Superior temporal gyrus (tissue), 1 donor: ENCODE measurements at regions not wholly inside any gene's neighbourhood (a gene's known extent, or its start where the extent isn't known, plus 50 kb on each side); places are given as distances from the start of the nearest gene placed in this dataset.

Experiments used
- DNase-seq: peaks from one replicate; pipeline ENCODE4 v3.0.0-alpha.2; 2016; ENCODE audit errors: extremely low spot score

- no peak for DNase-seq
Measured at GRCh38 chr6:18753076-18753475, 365.9 kb downstream of the RNF144B start.

DNA sequence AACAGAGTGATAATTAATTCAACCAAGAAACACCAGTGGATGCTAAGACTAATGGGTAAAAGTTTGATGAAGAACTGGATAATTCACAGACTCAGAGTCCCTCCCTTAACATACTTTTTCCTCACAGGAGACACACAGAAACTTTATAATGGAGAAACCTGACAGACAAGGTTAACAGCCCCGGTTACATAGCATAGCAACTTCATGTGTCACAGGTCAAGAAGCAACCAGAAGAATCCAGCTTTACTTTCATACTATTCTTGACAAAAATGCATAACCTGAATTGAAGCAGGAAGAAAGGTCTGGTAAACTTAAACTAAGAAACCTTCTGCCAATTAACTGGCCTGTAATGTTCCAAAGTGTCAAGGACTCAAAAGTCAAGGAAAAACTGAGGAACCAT lies 375.9 kb downstream of the RNF144B start:
- DNase-seq, result no peak

DNA sequence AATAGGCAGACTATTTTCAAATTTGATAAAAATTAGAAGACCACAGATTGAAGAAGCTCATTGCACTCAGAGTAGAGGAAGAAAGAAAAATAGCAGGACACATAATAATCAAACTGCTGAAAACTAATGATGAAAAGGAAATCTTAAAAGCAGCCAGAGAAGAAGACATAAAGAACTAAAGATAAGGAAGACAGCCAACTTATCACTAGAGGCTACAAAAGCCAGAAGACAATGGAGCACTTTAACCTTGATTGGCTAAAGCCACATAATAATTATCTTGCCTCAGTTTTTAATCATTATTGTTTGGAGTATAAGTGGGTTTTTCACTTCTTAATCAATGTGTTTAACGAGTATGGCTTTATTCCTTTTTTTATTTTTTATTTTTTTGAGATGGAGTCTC lies 397.6 kb downstream of the RNF144B start:
- DNase-seq, result no peak

DNA sequence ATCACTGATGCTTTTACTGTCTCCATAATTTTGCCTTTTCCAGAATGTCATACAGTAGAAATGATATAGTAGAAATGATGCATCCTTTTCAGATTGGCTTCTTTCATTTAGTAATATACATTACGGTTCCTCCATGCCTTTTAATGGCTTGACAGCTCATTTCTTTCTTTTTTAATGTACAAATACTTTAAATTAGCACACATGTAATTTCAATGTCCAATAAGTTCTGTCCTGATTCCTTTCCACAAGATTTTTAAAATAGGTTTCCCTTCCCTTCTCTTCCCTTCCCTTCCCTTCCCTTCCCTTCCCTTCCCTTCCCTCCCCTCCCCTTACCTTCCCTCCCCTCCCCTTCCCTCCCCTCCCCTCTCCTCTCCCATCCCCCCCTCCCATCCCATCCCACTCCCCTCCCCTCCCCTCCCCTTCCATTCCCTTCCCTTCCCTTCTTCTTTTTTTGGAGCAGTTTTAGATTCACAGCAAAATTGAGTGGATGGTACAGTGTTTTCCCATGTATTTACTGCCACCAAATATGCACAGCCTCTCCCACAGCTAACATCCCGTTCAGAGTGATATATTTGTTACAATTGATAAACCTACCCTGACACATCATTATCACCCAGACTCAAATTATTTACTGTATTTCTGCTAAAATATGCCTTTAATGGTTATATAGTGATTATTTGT lies 398.8 kb downstream of the RNF144B start:
- no peak for DNase-seq

GRCh38 chr6:18792866-18793265 lies 405.7 kb downstream of the RNF144B start:
- DNase-seq, result no peak

GRCh38 chr6:18795726-18796125 lies 408.6 kb downstream of the RNF144B start:
- no peak for DNase-seq

DNA sequence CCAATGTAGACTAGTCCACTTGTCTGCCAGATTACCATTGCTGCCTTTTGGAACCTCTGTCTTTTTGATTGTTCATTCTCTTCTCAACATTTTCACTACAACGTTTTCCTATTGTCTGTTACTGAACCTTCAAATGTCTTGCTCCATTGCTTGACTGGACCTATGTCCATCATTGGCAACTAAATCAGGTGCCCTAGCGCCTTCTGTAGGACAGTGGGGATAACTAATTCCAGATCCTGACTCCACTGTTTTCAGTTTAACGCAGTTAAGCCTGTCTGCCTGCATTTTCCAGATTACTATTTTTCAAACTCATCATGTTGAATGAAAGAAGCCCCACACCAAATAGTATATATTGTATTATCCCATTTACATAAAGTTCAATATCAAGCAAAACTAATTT lies 433.6 kb downstream of the RNF144B start:
- DNase-seq, result no peak

DNA sequence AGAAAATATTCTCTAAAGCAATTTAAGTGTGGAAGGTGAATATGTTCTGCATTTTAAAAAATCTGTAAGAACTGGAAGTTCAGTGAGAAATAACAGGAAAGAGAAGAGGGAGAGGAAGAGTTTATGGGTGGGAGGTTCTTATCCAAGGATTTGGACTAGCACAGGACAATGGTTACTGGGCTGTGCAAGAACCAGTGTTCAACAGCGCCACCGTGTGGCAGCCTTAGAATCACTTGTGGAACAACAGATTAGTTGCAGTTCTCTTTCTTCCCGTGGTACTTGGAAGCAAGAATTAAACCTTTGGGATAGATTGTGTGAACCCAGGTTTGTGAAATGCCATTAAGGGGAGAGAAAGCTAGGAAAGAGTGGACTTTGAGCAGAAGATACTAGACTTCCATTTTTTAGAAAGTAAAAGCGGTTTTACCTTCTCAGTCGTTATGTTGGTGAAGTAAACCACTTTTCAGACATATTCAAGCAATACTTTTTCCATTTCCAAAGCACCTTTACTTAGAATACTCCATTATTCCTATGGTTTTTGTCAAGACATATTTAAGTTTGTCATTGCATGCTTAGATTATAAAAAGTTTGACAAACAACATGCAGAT lies 436.7 kb downstream of the RNF144B start:
- no peak for DNase-seq

DNA sequence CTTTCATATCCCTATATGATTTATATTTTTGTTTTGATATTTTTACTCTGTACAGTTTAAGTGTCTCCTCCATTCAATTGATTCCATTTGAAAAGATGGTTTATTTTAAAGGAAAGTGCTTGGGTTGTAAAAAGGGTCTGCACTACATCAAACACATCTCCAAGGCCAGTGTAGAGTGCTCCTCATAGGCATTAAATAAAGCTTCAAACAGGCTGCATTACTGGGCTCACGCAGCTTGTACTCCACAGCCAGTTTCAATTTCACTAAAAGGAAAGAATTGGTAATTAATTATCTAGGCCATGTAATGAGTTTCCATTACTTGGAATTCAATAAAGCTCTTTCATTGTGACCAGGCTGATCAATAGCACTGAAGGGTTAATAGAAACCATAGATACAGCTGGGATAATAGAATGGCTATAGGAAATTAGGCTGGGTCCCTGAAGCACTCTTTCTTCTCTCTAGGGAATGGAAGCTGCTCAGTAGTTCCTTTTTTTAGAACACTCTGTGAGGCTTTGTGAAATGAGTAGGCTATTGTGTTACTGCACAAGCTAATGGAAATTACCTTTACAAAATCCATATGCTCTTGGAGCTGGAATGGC lies 442.2 kb downstream of the RNF144B start:
- no peak for DNase-seq

- no peak for DNase-seq
Measured at GRCh38 chr6:18835976-18836375, 448.8 kb downstream of the RNF144B start.

- no peak for DNase-seq
Measured at GRCh38 chr6:18837013-18837412, 449.9 kb downstream of the RNF144B start.

DNA sequence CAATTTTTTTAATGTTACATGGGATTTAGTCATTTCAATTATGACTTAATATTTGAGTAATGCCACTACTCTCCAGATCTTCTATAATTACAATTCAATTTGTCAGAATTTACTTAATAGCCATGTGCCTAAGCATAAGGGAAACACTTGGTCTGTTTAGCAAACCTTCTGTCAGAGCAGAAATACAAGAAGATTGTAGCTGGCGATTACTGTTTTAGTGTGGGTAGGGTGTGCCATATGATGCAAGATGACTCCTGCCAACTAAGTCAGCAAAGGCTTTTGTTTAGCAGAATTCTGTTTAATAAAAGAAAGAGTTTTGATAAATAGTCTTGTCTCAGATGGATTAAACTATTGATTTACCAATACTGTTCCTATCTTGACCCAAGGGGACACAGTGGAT lies 455.4 kb downstream of the RNF144B start:
- DNase-seq, result no peak

DNA sequence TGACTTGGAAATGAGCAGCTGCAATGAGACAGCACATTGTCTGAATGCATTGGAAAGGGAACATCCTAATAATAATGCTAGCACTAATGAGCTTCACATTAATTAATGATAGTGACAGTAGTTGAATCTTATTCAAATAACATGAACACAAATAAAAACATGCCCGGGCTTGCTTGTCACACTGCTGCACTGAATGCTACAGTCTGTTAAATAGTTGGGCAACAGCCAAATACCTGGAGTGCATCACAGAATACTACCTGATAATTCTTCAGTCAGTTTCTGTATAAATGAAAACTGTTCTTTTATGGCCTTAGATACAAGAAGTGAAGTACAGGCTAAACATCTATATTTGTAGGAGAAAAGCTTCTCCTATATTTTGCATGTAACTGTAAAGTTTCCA lies 458.7 kb downstream of the RNF144B start:
- DNase-seq, result no peak

- no peak for DNase-seq
Measured at GRCh38 chr6:18846327-18846726, 459.2 kb downstream of the RNF144B start.

DNA sequence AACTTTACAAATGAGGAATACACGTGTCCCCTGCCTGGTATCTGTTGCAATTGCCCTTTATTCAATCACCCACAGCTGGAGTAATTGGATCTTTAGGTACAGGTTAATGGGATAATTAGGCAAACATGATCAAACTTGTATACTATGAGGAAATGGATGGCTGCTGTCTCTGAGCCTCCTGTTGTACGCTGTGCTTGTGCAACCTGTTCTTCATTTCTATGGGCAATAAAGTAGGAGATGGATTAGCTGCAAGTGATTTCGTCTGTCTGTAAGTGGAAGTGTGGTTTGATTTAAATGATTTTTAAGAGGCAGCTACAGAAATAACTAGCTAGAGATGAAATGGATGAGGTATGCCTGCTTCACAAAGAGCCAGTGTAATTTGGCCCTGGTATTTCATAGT lies 474.1 kb downstream of the RNF144B start:
- no peak for DNase-seq

DNA sequence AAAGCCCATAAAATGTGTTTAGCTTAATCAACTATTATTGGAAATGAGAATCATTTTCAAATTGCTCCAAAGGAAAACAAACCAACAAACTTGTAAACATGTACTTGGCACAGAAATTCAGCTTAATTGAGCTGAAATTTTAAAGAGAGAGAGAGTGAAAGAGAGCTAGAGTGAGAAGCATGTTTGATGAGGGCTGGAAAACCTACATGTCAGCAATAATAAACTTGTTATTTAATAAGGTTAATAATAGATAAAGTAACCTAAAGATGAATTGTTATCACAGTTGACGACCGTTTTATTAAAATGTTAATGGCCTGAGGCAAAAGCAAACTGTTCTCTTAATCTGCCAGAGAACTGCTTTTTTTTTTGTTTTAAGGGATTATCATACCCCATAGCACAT lies 496.1 kb downstream of the RNF144B start:
- no peak for DNase-seq

- DNase-seq, result peak; percentile 77
Measured at GRCh38 chr6:18883851-18884250, 496.7 kb downstream of the RNF144B start.

DNA sequence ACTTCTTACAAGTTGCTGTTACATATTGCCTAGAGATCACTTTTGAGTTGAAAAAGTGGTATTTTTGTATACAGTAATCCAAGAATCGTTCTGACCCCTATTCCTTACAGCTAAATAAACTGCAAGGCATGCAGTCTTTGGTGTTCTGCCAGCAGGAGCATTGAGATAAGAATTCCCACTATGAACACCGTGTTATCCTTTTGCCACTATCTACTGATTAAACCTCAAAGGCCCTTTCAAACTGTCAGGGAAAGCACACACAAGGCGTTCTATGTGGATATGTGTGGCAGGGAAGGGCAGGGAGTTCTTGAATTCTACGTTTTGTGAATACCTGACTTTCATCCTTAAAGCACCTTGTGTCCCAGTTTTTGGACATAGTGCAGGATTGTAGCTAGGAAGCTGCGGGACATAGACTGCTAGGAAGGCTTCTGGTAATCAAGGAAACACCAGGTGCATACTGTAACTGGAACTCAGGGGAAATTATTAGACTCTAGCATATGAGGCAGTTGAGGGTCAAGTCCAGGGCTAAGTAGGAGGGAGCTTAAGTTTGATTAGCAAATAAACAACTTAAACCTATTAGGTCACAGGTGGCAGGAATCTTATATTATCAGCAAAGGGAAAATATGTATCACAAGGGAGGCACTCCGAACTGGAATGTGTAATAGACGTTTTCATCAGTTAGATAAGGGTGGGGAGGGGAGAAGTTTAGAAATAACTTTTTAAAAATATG lies 506.6 kb downstream of the RNF144B start:
- DNase-seq, result no peak

DNA sequence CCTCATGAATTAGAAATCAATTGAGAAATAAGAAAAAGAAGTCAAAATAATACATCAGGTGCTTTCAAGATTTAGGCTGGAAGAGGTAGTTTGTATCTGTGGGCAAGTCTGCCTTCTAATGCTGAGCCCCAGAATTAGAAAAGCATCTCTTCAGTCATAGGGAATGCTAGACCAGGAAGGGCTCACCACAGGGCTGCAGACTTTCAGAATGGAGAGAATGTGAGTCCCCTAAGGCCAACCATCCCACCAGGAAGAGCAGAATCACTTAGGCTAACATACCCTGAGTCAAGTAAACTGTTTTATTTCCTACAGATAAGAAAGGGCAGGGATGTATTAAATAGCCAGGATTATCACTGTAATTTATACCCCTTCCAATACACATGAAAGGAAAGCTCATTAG lies 510.2 kb downstream of the RNF144B start:
- DNase-seq, result no peak

GRCh38 chr6:18904681-18905080 lies 517.5 kb downstream of the RNF144B start:
- DNase-seq, result no peak

DNA sequence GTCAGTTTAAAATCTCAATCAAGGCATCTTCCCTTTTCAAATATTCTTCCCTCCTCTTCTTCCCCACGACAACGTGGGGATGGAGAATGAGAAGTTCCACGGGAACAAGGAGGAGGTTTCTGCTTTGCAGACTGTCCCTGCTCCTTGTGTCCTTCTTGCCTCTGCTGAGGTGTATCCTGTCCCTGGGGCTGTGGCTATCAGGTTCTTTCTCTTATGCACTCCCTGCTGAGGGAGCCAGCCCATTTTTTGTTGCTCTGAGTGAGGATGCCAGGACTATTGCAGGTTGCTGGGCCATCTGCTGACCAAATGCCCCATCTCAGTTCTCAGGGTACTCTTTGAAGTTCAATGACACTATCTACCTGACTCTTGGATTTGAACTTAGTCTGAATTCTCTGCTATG lies 533.6 kb downstream of the RNF144B start:
- DNase-seq, result no peak

- DNase-seq, result no peak
Measured at GRCh38 chr6:18931086-18931485, 543.9 kb downstream of the RNF144B start.

DNA sequence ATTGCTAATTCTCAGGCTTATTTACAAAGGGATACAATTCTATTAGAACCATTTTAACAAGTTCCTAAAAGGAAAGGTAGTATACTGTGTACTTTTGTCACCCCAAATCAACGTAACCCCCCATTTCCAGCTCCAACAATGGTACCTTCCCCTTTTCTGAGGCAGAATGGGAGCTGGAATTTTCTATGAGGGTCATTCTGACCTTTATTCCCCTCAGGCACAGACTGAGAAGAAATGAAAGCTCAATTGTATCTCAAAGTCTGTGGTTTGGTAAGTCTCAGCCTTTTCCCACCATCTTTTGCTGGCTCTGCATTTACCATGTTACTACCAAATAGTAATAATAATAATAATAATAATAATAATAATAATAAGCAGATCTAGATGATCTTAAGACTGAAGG lies 571.0 kb downstream of the RNF144B start:
- no peak for DNase-seq
